ENCODE measurements at regions not wholly inside any gene's neighbourhood (a gene's known extent, or its start where the extent isn't known, plus 50 kb on each side); places are given as distances from the start of the nearest gene placed in this dataset.
"Not testable (repeated sequence)": the region's sequence is repeated elsewhere in the genome, so short reads cannot be mapped to it uniquely, and the experiment has no call there.

DNA sequence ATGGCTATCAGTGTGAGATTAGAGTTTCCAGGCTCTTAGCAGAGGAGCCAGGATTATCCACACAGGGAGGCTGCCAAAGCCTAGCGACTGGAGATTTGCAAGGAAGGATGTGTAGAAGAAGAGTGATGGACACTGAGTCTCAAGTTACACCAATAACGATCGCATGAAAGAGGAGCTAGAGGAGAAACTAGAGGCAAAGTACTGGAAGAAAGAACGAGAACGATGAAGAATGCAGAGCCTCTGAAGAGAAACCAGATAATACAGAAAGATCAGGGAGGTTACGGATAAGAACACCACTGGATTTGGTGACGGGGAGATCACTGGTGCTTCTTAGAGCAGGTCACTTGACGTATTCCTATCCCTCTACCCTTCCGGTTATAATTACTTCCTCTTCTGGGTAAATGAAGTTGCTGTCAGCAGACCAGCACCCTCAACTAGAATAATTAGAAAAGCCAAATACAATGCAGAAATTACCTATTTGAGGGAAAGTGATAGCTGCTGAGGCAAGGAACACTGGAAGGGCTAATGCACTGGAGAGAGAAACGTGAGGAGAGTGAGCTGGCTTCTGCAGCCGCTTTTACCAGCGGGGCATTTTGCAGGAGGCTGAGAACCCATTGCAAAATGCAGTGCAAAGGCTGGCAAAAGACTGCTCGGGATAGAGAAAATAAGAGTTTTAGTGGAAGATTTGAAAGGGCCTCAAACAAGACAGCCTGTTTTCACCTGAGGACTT is 93.1 kb upstream of the HIF1A start:
- DNase-seq: no peak

DNA sequence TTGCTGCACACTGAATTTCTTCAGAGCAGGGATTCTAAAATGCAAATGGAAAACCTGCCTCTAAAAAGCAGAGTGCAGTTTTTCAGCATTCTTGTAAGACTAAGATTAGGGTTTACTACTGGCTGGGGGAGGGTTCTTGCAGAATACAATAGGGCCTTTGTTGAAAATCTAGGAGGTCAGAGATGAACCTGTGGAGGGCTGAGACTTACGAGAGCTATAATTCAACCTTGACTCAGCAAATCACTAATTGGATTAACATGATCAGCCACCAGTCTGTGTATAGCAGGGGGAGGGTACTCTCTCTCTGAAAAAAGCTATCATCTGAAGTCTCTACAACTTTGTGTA is 92.6 kb upstream of the HIF1A start:
- DNase-seq: no peak

DNA sequence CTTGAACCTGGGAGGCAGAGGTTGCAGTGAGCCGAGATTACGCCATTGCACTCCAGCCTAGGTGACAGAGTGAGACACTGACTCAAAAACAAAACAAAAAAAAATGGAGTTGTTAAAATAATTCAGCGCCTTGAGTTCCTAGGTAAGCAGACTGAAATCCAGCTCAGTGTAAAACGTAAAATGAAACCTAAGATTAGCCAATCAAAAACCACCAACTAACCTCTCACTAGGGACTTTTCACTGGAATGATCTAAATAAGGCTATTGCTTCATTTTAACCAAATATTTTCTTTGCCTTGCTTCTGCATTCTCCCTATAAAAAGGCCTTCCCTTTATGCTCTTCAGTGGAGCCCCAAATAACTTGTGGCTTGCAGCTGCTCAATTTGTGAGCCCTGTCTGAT is 91.6 kb upstream of the HIF1A start:
- DNase-seq: no peak

DNA sequence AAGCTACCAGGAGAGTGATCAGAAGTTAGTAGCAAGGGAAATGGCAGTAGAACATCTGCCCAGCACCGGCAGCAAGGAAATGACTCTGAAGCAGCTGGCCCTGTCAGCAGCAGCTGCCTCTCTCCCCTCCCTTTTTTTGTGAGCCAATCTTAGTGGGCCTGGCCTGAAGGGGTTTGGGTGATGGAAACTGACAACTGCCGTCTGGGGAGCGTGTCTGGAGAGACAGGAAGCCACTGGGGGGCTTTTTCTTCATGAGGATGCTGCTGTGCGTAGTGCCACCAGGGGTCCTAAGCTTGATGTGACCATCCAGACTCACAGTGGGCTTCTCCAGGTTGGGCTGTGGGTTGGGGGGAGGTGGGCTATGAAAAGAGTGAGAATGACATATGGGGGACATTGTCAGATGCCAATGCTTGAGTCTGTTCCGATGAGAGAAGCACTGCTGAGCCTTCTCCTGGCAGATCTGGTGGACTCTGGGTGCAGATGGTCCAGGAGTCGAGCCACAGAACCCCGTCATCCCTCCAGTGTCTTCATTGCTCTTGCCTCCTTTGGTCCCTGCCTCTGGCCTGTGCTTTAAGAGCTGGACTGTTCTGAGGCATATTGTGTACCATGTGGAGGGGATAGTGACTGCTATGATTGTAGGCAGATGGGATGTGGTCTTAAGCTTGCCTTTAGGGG is 87.6 kb upstream of the HIF1A start:
- no peak for DNase-seq

DNA sequence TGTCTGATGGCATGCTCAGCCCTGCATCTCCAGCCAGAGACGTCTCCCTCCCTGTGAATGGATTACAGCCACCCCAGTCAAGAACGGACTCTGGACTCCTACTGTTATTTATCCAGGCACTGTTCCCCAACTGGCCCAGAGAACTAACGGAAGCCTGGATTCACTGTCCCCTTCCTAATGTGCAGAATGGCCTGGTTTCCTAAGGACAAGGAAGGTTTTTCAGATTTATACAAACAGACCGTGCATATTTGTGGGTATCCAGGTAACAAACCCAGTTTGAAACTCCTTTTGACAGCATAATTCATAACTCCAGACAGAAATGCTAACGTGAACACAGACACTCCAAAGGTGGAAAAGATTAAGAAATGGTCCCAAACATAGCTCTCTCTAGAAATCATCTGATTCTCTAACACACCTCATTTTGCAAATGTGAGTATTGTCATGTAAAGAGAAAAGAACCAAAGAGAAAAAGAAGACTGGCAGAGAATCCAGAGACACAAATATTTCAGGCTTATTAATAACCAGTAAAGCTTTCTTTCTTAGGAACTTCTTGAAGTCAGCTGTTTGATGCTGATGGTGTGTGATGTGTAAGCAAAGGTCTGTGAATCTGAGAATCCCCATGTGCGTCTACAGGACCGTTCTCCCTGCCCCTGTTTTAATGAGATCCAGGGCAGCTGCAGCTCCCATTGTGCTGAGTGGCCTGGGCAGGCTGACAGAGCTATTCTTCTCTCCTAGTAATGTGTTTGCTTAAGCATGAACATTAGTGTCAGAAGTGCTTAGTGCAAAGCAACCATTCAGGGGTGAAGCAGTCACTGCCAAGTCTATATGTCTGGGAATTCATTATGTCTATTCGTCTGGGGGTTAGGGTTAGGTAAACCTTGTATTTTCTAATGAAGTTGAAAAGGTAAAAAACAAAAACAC is 86.8 kb upstream of the HIF1A start:
- no peak for DNase-seq

DNA sequence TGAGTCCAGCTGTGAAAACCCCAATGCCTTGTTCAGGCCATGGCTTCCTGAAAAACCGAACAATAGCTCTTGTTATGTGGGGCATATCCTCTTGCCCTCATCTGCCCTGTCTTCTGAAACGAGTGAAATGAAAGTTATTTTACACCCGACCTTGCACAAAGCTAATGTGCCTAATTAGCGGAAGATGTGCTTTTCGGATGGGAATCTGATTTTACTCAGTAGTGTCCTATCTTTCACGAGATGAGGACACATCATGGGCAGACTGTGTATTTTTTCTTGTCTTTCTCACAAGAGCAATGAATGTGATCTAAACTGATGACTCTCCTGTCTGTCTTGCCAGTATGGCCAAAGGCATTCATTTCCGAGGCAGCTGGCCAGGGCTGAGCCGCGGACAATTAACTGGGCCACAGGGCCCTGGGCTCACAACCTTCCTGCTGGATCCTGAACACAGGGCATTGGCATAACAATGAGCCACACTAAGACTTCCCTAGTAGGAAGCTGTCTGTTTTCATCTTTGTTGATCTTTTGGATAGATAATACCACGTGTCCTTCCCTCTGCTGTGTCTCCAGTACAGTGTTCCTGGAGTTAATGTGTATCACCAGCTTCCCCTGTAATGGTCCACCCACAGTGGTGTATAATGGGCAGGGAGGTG is 86.0 kb upstream of the HIF1A start:
- DNase-seq: no peak

DNA sequence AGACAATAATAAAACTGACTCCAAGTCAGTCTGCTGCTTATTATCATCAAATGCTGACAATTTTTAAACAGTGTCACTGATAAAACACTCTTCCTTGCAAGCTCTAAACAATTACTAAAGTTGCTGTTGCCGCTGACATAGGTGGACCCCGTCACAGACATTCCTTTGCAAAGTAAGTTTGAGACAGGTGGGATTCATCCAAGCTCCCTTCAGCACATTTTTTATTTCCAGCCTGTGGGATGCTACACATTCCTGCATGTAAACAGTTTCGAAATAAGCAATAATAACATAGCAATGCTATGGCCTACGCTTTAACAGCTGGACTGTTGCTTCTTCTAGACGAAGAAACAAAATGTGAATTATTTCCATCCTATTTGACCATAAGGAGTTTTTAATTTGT is 85.4 kb upstream of the HIF1A start:
- DNase-seq: no peak

DNA sequence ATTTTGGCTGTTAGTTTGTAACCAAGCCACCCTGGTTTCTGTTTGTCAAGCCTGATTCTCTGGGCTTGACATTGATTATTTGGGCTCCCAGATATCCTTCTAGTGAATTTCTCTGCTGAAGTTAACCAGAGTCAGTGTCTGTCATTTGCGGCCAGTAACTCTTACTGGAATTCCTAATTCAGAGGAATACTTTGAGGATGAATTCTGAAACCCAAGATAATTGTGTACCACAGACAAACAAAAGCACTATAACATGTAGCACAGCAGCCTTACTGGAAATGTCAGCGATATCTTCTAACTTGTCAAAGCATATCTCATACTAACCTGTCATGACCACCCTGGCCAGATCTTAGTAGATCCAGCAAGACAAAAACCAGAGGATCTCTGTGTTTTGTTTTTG is 84.4 kb upstream of the HIF1A start:
- no peak for DNase-seq

DNA sequence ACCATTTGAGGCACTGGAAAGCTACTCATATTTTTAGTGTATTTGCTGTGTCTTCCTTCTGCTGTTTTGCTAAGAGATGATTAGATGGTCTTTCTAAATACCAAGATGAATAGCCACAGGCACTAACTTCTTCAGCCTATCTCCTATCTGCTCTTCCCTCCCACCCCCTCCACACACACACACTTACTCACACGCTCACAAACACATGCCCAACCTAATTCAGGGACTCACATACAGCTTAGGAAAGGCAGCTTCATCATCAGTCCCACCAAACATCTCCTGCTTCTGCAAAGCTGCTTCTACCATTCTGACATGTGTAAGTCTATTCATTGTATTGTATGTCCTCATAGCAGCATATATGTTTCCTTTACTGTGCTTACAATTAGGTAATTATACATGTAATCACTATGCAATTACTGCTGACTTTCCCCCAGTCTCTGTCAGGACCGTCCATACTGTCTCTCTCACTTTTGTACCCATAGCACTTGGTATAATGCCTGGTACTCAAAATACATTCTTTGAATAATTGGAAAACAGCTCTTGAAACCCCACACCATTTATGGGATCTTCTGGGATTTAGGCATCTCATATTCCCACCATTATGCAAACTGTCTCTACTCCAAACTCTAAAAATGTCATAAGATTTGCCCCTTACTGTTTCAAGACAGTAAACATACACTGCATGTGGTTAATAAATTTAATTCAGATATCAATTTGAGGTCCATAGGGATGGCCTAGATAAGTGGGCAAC is 83.3 kb upstream of the HIF1A start:
- no peak for DNase-seq

DNA sequence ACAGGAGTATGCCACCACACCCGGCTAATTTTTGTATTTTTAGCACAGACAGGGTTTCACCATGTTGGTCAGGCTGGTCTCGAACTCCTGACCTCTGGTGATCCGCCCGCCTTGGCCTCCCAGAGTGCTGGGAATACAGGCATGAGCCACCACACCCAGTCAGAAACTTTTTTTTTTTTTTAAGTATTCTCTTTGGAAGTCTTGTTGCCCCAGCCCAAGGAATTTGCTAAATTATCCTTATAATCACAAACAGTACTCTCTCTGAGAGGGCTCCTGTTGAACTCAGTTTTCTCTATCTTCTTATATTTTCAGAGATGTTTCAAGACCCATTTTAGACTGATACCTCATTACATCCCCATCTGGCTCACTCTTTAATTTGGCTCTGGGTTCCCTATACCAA is 82.3 kb upstream of the HIF1A start:
- not testable (repeated sequence) for DNase-seq

DNA sequence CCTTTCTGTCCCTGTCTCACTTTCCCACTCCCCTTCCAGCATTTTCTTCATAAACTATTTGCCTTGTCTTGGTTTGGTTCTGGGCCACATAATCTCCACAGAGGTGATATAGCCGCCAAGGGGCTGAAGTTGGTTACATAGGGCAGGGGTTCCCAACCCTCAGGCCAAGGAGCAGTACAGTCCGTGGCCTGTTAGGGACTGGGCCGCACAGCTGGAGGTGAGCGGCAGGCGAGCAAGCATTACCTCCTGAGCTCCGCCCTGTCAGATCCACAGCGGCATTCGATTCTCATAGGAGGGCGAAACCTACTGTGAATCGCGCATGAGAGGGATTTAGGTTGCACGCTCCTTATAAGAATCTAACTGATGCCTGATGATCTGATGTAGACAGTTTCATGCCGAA is 80.6 kb upstream of the HIF1A start:
- DNase-seq: no peak

DNA sequence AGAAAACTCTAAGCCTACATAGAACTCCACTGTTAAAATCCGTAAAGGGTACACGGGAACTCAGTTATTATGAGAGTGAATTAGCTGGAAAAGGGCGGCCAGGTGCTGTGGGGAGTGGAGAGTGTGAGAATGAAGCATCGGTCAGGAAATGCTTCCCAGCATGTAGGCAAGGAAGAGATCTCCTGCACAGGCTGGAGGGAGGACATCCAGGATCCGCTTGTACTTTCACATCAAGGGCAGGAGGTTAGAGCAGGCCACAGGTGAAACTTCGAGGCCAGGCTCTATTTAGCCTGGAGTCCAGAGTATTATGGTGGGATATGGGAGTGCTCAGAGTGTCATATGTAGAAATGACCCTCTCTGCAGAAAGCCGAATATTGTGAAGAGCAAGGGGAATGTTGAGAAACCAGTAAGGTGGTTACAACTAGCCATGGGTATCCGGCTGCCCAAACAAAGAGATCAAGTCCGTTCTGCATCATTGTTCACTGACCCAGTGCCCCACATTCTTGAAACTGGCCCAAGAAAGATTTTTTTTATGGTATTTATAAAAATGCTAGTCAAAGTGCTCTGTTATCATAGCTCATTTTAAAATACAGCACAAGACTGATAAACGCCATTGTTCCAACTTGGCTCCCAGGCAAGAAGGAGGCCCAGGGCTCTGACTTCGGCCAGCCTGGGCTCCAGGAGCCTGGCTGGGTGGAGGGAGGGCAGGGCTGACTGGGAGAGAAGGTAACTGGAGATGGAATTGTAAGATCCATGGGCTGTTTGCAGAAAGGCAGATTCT is 79.4 kb upstream of the HIF1A start:
- no peak for DNase-seq

DNA sequence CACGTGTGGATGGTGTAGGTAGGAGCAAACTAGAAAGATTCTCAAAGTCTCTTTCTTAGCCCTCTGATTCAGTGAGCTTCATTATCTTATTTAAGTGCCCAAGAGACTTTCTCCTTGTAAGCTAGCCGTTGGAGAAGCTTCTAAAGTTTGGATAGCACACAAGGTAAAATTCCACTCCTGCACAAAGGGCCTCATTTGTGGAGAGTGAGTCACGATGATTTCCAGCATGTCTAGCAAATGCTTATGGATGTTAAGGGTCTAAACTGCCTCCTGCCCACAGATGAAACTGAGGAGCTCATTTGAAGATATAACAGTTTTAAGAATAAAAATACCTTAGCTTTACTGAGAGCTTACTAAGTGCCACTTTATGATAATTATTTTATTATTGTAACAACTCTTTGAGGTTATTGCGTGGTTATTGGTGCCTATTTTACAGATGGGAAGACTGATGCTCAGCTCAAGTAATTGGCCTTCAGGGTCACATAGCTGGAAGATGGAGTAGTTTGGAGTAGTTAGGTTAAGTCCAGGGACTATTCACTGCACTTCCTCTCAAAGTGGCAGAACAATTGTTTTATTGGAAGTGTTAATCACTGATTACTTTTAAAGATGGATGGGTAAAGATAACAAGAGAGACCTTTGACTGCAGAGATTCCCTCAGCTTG is 78.7 kb upstream of the HIF1A start:
- no peak for DNase-seq

DNA sequence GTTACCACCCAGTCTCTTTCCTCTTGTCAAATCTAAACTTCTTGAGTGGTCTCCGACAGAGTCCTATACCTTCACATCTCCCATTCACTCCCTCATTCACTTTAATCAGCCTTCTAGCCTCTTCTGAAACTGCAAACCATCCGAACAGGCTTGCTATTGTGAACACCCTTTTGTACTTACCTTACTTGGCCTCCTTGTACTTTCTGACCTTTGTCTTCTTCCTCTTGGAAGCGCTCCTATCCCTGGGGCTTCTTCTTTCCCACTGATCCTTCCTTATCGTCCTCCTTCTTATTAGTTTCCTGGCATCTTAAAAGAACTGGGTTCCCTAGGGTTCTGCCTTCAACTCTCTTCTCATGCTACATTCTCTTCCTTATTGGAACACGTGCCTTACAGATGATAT is 76.9 kb upstream of the HIF1A start:
- no peak for DNase-seq

DNA sequence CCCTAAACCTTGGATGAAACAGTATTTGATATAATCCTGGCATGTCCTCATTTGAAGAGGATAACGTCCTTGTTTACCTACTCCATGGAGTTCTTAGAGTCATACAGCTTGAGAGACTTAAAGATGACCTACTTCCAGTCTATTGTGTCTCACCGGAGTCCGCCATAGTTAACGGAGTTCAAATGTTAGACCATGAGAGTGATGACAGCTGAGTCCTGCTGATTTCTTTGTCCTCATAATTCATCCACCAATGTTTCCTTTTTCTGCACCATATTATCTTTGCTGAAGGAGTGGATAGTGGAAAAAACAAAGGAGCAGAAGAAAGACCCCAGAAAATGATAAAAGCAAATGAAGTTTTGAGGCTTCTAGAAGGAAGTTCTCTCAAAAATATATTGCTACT is 75.8 kb upstream of the HIF1A start:
- no peak for DNase-seq

DNA sequence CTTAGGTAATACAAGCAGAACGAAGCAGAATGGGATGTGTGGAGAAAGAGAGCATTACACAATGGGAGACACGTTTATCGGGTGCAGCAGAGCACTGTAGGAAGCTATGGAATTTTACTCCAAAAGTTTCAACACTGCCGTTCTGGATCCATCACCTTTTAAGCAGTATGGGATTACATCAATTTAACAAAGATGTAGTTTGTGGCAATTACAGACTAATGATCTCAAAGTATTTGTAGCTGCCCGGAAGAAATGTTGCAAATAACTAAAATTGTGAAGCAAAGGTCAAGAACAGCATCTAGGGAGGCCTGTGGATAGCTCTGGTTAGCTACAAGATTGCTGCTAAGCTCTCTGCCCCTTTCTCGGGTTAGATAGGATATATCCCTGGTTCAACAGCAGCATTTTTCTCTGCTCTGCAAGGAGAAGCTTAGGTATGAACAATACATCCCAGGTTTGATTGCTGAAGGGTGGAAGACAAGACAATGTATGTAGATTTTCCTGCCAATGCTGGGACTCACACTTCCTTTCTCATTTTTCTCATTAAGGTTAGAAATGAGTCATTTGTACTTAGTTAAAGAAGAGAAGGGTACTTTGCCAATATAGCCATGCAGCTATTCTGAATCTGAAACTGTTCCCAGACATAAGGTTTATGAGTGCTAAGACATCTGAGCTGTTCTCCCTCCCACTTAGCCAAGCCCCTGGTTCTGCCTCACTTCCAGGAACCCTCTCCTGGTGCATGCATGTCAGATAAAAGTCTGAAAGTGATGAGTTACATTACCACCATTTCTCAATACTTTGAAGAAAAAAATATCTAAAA is 75.0 kb upstream of the HIF1A start:
- peak; percentile 51 for DNase-seq

DNA sequence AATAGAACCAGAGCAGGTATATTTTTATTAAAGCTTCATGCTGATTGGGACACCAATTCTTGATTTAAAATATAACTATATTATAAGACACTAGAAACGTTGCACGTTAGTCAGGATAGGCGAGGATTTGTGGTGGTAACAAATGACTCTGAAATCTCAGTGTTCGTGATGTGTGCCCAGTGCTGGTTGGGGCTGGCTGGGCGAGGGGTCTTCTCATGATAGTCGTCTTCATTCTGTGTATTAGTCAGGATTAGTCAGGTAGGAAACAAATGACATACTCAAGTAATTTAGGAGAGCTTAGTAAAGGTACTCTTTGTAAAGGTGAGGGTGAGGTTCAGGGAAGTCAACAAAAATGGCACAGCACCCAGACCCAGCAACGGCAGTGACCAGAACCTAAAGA is 73.9 kb upstream of the HIF1A start:
- no peak for DNase-seq

DNA sequence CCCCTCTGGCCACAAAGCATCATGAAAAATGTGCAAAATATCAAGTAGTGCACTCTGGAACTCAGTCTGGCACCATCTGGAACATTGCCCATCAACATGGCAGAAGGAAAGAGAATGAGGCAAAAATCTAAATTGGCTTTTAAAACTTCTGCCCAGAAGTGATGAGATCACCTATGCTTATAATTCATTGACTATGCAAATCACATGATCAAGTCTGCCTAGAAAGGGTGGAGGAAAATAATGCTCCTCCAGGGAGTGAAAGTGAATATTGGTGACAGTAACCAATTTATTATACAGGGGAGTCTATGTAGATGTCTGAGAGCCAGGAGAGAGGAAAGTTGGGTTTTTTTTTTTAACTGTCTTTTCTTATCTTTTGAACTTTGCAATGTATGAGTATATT is 73.3 kb upstream of the HIF1A start:
- DNase-seq: no peak

DNA sequence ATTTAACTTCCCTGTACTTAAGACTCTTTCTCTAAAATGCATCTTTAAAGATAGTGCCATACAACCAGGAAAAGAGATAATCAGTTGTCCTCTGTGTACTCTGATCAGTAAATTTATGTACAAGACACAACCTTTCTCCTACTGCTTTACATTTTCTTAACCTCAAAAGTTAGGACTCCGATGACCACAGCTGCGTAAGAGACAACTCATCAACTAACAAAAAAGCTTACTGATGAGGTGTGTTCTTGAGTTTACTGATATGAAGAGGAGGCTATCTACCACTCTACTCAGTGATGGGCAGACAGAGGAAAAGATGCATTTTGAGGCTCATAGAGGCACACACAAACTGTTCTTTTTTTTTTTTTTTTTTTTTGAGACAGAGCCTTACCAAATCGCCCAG is 71.4 kb upstream of the HIF1A start:
- DNase-seq: no peak

DNA sequence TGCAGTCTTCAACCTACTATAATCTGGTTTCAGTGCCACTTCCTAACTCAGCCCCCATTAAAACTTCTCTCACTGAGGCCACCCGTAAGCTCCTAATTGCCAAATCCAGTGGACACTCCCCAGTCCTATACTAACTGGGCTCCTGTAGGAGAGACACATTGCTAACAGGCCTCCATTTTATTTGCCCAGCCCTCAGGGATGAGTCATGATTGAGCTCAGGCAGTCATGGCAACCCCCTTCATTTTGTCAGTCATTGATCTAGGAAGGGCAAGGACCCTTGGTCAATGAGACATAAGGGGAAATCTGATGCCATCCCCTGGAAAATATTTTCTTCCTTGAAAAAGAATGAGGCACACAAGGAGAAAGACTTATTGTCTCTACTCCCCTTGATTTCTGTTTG is 70.1 kb upstream of the HIF1A start:
- DNase-seq: no peak

Data from activated naive CD4-positive, alpha-beta T cell treated with anti-CD3 and anti-CD28 coated beads, Interleukin-2, amount 50 U/mL, for 16 hours (primary cell).